ACC112 (cell line): ENCODE measurements at regions not wholly inside any gene's neighbourhood (a gene's known extent, or its start where the extent isn't known, plus 50 kb on each side); places are given as distances from the start of the nearest gene placed in this dataset.
A peak's percentile ranks its signal among the peaks of the same experiment; 100 is the strongest.

Source experiments
- H2AFZ ChIP-seq: fragments of 200-600 bp; sonication (generic); one replicate; pipeline ENCODE4 v1.6.0; 2017; ENCODE audit warnings: antibody characterized with exemption, low read length; ENCODE audit not compliant: unreplicated experiment
- H3K27ac ChIP-seq: fragments of 200-600 bp; sonication (generic); 2 replicates; pipeline ENCODE4 v1.5.1; 2014; ENCODE audit warnings: low read depth, mild to moderate bottlenecking, antibody characterized with exemption, low read length, moderate library complexity
- H3K27me3 ChIP-seq: fragments of 200-600 bp; sonication (generic); 2 replicates; pipeline ENCODE4 v1.6.1; 2014; ENCODE audit warnings: mild to moderate bottlenecking, antibody characterized with exemption, low read length, moderate library complexity, mixed read lengths; ENCODE audit not compliant: insufficient read depth
- H3K36me3 ChIP-seq: fragments of 200-600 bp; sonication (generic); 2 replicates; pipeline ENCODE4 v1.6.1; 2016; ENCODE audit warnings: mild to moderate bottlenecking, antibody characterized with exemption, low read length, moderate library complexity, mixed read lengths; ENCODE audit not compliant: insufficient read depth
- H3K4me1 ChIP-seq: fragments of 200-600 bp; sonication (generic); one replicate; pipeline ENCODE4 v1.6.1; 2016; ENCODE audit warnings: low read length, mixed read lengths; ENCODE audit not compliant: insufficient read depth, unreplicated experiment, control insufficient read depth
- H3K4me3 ChIP-seq: fragments of 200-600 bp; sonication (generic); 2 replicates; pipeline ENCODE4 v1.5.1; 2014; ENCODE audit warnings: mild to moderate bottlenecking, low read depth, low read length
- H3K79me2 ChIP-seq: fragments of 200-600 bp; sonication (generic); one replicate; pipeline ENCODE4 v1.6.0; 2016; ENCODE audit warnings: low read length; ENCODE audit not compliant: control insufficient read depth, unreplicated experiment, insufficient read depth

DNA sequence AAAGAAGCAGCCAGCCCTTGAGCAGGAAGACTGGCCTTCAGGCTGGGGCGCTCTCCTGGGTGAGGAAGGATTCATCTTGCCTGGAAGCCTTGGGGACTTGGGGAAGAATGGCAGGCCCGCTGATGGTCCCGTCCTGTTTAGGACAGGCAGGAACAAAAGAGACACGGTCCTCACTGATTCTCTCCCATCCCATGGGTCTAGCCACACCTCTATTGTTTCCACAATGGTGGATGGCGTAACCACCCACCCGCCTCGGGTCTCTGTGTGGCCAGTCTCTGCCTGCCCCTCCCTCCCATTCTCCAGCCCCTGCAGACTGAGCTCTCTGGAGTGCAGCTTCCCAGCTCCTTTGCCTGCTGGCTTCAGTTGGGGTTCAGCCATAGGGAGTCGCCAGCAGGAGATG is 284.3 kb downstream of the UACA start:
- Histone ChIP-seq H3K79me2 (no peaks in the 10 kb centered on the region), H3K36me3 (no peaks in the 10 kb centered on the region), H3K4me3 (no peak overlapping the region), H3K27ac (no peak overlapping the region), H3K4me1 (peaks cover 34% of the 10 kb centered on the region), H2AFZ (no peak overlapping the region), H3K27me3 (0 out of 2 replicates have a peak, but pooled peaks cover 5% of the 10 kb centered on the region)

DNA sequence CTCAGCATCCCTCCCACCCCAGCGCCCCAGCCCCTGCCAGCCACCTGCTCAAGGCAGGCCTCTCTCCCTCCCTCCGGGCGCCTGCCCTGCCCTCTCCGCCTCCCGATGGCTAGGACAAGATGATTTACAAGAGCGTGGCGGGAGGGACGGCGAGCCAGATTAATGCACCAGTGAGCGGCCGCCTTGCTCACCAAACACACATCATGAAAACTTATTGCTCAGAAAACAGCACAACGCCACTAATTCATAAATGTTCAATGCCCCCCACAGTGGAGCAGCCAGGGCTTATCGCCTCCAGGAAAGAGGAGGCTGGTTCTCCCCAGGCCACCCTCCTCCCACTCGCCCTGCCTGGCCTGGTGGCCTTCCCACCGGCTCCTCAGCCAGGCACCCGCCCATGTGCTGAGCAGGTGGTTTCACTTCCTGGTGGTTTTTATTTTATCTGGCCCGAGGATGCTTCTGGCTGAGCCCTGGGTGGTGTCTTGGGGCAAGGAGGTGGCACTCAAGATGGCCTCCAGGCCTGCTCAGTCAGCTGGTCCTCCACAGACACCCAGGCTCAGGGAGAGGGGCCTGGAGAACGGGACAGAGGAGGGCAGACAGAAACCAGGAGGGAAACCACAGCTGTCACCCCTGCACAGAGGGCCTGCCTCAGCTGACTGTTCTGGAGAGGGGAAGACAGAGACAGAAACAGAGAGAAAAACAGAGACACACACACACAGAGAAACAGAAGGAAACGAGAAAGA is 284.9 kb downstream of the UACA start:
- Histone ChIP-seq H3K4me3 (no peak overlapping the region), H3K36me3 (no peaks in the 10 kb centered on the region), H3K4me1 (peaks cover 40% of the 10 kb centered on the region), H3K79me2 (no peaks in the 10 kb centered on the region), H2AFZ (no peak overlapping the region), H3K27me3 (0 out of 2 replicates have a peak, but pooled peaks cover 3% of the 10 kb centered on the region), H3K27ac (no peak overlapping the region)

DNA sequence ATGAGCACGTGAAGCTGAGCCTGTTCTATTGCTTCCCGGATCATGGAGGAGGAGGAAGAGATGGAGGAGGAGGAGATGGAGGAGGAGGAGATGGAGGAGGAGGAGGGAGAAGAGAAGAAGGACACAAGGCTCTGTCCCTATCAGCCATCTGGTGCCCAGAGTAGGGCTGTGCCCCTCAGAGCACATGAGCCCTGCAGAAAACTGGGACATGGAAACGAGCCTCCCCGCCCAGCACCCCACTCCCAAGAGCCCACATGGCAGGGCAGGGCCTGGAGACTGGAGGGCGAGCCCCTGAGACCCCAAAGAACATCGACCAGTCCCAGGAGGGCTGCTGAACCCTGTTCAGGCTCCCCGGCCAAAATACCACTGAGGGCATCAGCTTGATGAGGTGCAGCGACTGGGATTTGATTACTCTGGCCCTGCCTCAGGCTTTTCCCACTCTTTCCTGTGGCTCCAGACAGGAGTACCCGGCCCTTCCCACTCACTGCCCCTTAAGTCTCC is 285.6 kb downstream of the UACA start:
- Histone ChIP-seq H3K4me1 (peaks cover 46% of the 10 kb centered on the region), H3K79me2 (no peaks in the 10 kb centered on the region), H3K4me3 (no peak overlapping the region), H3K27ac (no peak overlapping the region), H2AFZ (no peak overlapping the region), H3K36me3 (no peaks in the 10 kb centered on the region), H3K27me3 (no peaks in the 10 kb centered on the region)

DNA sequence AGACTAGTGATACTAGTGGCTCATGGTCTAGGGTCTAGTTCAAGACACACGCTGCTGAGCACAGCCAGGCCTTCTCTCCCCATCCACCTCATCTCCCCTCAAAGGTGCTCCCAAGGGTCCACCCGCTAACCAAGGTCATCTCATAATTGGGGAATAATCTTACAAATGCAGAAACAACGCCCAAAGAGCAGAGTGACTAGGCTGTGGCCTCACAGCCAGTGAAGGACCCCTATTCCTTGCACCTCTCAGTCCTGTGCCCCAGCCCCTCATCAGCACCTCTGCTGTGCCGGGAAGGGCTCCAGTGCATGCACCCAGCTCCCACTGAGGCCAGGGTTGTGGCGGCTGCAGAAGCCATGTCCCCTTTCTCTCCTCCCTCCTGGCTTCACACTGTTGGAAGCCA is 286.9 kb downstream of the UACA start:
- H2AFZ ChIP-seq, result no peak overlapping the region
- no peak overlapping the region for H3K4me3 ChIP-seq
- no peaks in the 10 kb centered on the region for H3K36me3 ChIP-seq
- H3K79me2 ChIP-seq, result no peaks in the 10 kb centered on the region
- H3K27ac ChIP-seq, result 0 out of 2 replicates have a peak overlapping the region, but pooled peaks have one; percentile 94
- H3K4me1 ChIP-seq, result peaks cover 46% of the 10 kb centered on the region
- H3K27me3 ChIP-seq, result no peaks in the 10 kb centered on the region

DNA sequence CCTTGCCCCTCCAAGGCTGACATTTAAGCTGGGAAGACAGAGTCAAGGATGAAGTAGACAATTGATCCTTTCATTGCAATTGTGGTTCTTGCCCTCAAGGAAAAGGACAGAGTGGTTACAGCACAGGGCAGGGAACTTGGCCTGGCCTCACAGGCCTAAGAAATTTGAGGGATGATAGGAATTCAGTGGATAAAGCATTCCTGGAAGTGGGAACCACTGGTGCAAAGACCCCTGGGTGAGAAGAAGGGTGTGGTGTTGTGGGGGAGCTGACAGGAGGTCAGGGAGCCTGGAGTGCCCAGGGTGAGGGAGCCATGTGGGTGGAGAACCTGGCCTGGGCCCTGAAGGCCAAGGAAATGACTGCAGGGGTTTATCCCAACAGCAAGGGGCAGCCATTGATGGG is 287.4 kb downstream of the UACA start:
- Histone ChIP-seq H3K36me3 (no peaks in the 10 kb centered on the region), H3K79me2 (no peaks in the 10 kb centered on the region), H3K27ac (peak overlapping the region; percentile 94), H3K4me3 (no peak overlapping the region), H2AFZ (peak overlapping the region; percentile 58), H3K4me1 (peaks cover 46% of the 10 kb centered on the region), H3K27me3 (no peaks in the 10 kb centered on the region)

DNA sequence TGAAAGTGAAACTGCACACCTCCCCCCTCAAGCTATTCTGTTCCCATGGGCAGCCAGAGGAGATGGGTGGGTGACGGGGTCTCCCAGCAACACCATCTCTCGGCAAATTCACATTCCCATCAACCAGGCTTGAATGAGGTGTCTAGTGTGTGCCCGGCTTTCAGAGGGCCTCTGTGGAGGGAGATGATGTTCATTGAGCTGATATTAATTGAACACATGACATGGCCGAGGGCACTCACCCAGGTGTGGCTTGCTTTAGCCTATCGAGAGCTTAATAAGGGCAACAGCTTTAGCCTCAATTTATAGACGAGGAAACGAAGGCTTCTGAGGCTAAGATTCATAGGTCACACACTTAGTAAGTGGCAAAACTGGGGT is 288.0 kb downstream of the UACA start:
- H3K4me1 ChIP-seq, result peaks cover 43% of the 10 kb centered on the region
- peak overlapping the region; percentile 22 for H3K4me3 ChIP-seq

DNA sequence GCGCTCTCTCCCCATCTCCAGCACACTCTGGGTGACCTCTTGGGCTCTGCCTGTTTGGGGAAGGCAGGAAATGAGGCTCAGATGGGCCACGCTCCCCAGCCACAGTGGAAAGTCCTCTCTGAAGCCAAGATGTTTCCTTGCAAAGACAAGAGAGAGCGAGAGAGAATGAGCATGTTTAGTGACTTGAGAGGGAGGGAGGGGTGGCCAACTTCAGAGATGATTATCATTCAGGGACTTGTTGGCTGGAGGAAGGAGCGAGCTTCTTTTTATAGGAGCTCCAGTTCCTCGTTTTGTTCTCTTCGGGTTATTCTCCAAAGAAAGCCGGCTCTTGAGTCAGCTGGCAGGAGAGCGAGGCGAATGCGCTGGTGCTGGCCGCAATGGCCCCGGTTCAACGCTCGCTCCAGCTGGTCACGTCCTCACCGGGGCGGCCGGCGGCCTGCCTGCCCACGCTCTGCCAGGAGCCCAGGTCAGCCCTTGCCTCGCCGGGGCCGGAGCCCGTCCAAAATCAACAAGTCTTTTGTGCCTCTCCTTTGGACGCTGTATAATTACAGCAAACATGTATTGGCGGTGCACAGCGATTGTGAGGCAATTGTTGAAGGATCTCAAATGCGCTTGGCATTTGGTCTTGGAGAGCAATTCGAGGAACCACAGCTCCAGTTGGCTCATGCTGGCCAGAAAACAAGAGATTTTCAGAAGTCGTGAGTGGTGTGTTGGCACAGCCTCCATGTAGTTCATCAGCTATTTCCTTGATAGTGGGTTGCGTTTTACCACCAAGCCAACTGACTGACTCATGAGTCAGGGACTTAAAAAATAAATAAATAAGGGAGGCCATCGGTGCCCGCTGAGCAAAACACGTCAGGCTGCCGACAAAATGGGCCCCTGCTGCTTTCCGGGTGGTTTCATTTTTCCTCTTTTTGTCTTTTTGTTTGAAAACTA is 288.6 kb downstream of the UACA start:
- no peaks in the 10 kb centered on the region for H3K27me3 ChIP-seq
- H3K27ac ChIP-seq, result peak overlapping the region; percentile 94
- H2AFZ ChIP-seq, result peak overlapping the region; percentile 58
- no peaks in the 10 kb centered on the region for H3K36me3 ChIP-seq
- H3K4me3 ChIP-seq, result peak overlapping the region; percentile 56
- H3K79me2 ChIP-seq, result no peaks in the 10 kb centered on the region
- peaks cover 36% of the 10 kb centered on the region for H3K4me1 ChIP-seq

More for the DNA sequence above, 288.0 kb downstream of the UACA start:
- no peaks in the 10 kb centered on the region for H3K79me2 ChIP-seq
- no peaks in the 10 kb centered on the region for H3K36me3 ChIP-seq
- H2AFZ ChIP-seq, result peak overlapping the region; percentile 58
- no peaks in the 10 kb centered on the region for H3K27me3 ChIP-seq
- H3K27ac ChIP-seq, result peak overlapping the region; percentile 94

DNA sequence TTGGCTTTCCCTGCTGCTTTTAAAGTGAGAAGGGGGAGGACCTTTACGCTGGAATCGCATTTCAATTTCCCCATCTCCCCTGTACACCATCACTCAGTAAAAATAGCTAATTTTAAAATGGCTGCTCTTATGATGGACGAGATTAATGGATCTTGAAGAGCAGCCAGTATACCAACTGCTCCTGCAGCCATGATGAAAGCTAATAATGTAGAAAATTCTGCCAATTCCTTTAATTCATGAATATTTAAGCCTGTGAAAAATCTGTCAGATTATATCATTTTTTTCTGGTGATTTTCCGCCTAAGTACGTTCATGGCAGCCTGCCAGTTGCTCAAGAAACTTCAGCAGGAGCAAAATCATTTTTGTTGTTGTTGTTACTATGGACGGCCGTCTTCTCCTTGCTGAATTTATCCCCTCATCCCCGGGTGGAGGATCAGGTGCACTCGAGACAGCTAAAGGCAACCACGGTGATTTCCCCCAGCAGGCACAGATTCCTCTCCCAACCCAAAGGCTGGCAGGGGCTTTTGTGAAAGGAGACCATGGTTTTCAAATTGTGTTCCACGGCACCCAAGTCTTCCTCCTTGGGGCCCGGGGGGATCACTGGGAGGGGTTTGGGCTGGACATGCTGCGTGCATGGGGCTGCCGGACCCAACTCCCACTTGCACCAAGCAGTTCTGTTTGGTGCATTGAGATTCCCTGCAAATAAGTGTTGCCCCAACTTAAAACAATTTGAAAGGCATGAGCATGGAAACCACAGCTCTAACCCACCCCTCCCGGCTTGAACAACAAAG is 289.6 kb downstream of the UACA start:
- peak overlapping the region; percentile 56 for H3K4me3 ChIP-seq
- no peaks in the 10 kb centered on the region for H3K79me2 ChIP-seq
- H3K27me3 ChIP-seq, result no peaks in the 10 kb centered on the region
- peaks cover 44% of the 10 kb centered on the region for H3K4me1 ChIP-seq
- H3K36me3 ChIP-seq, result no peaks in the 10 kb centered on the region
- peak overlapping the region; percentile 94 for H3K27ac ChIP-seq
- no peak overlapping the region for H2AFZ ChIP-seq

DNA sequence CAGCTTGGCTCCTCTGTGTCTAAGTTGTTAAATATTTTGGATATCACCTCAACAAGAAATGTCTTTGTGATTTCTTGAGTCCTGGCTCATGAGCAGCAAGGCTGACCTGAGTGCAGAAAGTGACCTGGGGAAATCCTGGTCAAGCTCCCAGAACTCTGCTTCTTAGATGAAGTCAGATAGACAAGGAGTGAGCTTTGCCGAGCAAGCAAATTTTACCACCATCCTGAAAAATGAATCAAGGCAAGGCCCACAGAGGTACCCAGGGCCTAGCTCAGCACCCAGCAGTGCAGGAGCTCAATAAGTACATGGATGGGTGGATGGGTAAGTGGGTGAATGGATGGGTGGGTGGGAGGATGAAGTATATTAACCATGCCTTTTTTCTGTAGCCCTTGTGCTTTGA is 291.8 kb downstream of the UACA start:
- Histone ChIP-seq H3K4me1 (peaks cover 52% of the 10 kb centered on the region), H3K27me3 (no peaks in the 10 kb centered on the region), H3K79me2 (no peaks in the 10 kb centered on the region), H2AFZ (no peak overlapping the region), H3K27ac (no peak overlapping the region), H3K4me3 (no peak overlapping the region), H3K36me3 (no peaks in the 10 kb centered on the region)

DNA sequence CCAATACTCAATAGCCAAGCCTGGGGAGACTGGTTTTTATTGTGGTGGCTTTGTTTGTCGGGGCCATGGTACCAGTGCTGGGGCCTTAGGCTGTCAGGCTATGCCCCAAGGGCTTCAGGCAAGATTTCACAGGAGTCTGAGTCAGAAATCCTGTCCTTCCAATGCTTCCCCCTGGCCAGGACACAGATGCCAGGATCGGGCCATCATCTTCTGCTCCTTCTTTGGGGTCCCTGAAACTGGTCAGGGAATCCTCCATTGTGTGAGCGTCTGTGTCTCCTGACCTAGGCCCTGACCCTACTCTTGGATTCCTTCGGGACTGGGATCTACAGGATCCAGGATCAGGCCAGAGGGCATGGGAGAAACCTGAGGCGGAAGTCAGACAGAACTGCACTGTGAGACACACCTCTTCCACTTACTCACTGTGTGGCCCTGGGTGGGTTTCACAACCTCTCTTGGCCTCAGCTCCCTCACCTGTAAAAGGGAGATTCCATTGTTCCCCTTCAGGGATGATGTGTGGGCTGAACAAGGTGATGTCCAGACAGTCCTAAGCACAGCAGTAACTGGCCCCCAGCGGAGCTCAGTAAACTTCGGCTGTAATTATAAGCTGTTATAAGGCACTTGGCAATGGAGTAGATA is 292.7 kb downstream of the UACA start:
- no peaks in the 10 kb centered on the region for H3K36me3 ChIP-seq
- no peaks in the 10 kb centered on the region for H3K27me3 ChIP-seq
- H3K79me2 ChIP-seq, result no peaks in the 10 kb centered on the region
- no peak overlapping the region for H3K27ac ChIP-seq
- H2AFZ ChIP-seq, result no peak overlapping the region
- no peak overlapping the region for H3K4me3 ChIP-seq
- peaks cover 44% of the 10 kb centered on the region for H3K4me1 ChIP-seq
